ENCODE measurements at regions not wholly inside any gene's neighbourhood (a gene's known extent, or its start where the extent isn't known, plus 50 kb on each side); places are given as distances from the start of the nearest gene placed in this dataset.

- no peak for TF ChIP-seq CTCF (IDR thresholded peaks at IDR 0.05; ENCODE audit: insufficient read depth, low read depth, low read length, missing control alignments)
- no peak for DNase-seq (ENCODE audit: low read depth)
- H3K4me3 ChIP-seq (ENCODE audit: low read length) = no peak overlapping the region
These were observed 171.1 kb upstream of the STT3B start for GRCh38 chr3:31361371-31362273.

GRCh38 chr3:31364188-31364587 lies 168.5 kb upstream of the STT3B start:
- no peak for TF ChIP-seq CTCF (IDR thresholded peaks at IDR 0.05; ENCODE audit: insufficient read depth, low read depth, low read length, missing control alignments)
- no peak for DNase-seq (ENCODE audit: low read depth)
- H3K4me3 ChIP-seq (ENCODE audit: low read length) = no peak overlapping the region

GRCh38 chr3:31364711-31365110 lies 168.0 kb upstream of the STT3B start:
- H3K4me3 ChIP-seq (ENCODE audit: low read length) = no peak overlapping the region
- DNase-seq (ENCODE audit: low read depth) = peak; percentile 40
- TF ChIP-seq CTCF (IDR thresholded peaks at IDR 0.05; ENCODE audit: insufficient read depth, low read depth, low read length, missing control alignments) = no peak

GRCh38 chr3:31367518-31367917 lies 165.2 kb upstream of the STT3B start:
- DNase-seq (ENCODE audit: low read depth) = no peak
- H3K4me3 ChIP-seq (ENCODE audit: low read length) = no peak overlapping the region

GRCh38 chr3:31369637-31370379 lies 162.9 kb upstream of the STT3B start:
- no peak for TF ChIP-seq CTCF (IDR thresholded peaks at IDR 0.05; ENCODE audit: insufficient read depth, low read depth, low read length, missing control alignments)
- peak; percentile 28 for DNase-seq (ENCODE audit: low read depth)

More at GRCh38 chr3:31367518-31367917, 165.2 kb upstream of the STT3B start:
- TF ChIP-seq CTCF (IDR thresholded peaks at IDR 0.05; ENCODE audit: insufficient read depth, low read depth, low read length, missing control alignments) = no peak

GRCh38 chr3:31370380-31370666 lies 162.4 kb upstream of the STT3B start:
- no peak for DNase-seq (ENCODE audit: low read depth)
- no peak for TF ChIP-seq CTCF (IDR thresholded peaks at IDR 0.05; ENCODE audit: insufficient read depth, low read depth, low read length, missing control alignments)
- no peak overlapping the region for H3K4me3 ChIP-seq (ENCODE audit: low read length)

More at GRCh38 chr3:31369637-31370379, 162.9 kb upstream of the STT3B start:
- no peak overlapping the region for H3K4me3 ChIP-seq (ENCODE audit: low read length)

Data from epithelial cell of esophagus (primary cell).